Activated naive CD4-positive, alpha-beta T cell treated with anti-CD3 and anti-CD28 coated beads for 36 hours (primary cell): ENCODE measurements at regions not wholly inside any gene's neighbourhood (a gene's known extent, or its start where the extent isn't known, plus 50 kb on each side); places are given as distances from the start of the nearest gene placed in this dataset.
"Not testable (repeated sequence)": the region's sequence is repeated elsewhere in the genome, so short reads cannot be mapped to it uniquely, and the experiment has no call there.

Experiments
- CTCF ChIA-PET: fragments of 350-600 bp; sonication (Branson Sonifier 250); formaldehyde crosslinking; loops from one replicate; lab custom pipeline; 2021; ENCODE audit warnings: antibody characterized with exemption; lab: Charles Lee
- DNase-seq: peaks from one replicate; pipeline ENCODE4 v3.0.0-alpha.2; 2020
- H3K27ac Mint-ChIP-seq: one replicate; pipeline ENCODE4 v1.8.0; 2021; ENCODE audit warnings: mild to moderate bottlenecking, mixed read lengths
- H3K27me3 Mint-ChIP-seq: one replicate; pipeline ENCODE4 v1.8.0; 2021; ENCODE audit warnings: low read depth, mixed read lengths
- H3K36me3 Mint-ChIP-seq: one replicate; pipeline ENCODE4 v1.8.0; 2021; ENCODE audit warnings: low read depth, mixed read lengths
- H3K4me1 Mint-ChIP-seq: one replicate; pipeline ENCODE4 v1.8.0; 2021; ENCODE audit warnings: low read depth, mixed read lengths
- H3K4me3 Mint-ChIP-seq: one replicate; pipeline ENCODE4 v1.8.0; 2021; ENCODE audit warnings: mild to moderate bottlenecking, moderate library complexity, mixed read lengths
- H3K9me3 Mint-ChIP-seq: one replicate; pipeline ENCODE4 v1.8.0; 2021; ENCODE audit warnings: mixed read lengths
- intact Hi-C: fragments of 100-400 bp; cut with micrococcal nuclease; formaldehyde crosslinking; loops from one replicate; pipeline ENCODE4 v1.15.1; 2023

DNA sequence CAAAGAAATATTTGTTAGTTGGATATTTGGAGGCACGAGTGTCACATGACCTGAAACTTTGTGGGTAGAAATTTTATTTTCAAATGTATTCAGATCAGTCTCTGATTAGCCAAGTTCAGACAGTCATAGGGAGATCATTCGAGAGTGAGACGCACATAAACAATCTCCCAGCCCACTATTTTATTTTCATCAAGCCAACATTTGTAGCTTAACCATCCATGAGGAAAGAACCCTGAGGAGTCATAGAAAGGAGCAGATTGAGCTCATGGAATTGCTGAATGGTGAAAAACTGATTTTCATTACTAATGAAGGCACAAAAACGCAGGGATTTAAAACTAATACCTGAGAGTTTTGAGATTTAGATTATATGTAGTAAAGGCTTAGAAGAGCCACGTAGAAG lies 548.7 kb downstream of the NSUN3 start:
- CTCF ChIA-PET: no interaction called here
- H3K27me3 Mint-ChIP-seq: no peaks in the 10 kb centered on the region
- H3K36me3 Mint-ChIP-seq: no peaks in the 10 kb centered on the region
- H3K4me3 Mint-ChIP-seq: no peak overlapping the region
- no peaks in the 10 kb centered on the region for H3K4me1 Mint-ChIP-seq
- no peak for DNase-seq
- H3K9me3 Mint-ChIP-seq: peaks cover 3% of the 10 kb centered on the region
- no peak overlapping the region for H3K27ac Mint-ChIP-seq
- intact Hi-C loops: no loop called here

DNA sequence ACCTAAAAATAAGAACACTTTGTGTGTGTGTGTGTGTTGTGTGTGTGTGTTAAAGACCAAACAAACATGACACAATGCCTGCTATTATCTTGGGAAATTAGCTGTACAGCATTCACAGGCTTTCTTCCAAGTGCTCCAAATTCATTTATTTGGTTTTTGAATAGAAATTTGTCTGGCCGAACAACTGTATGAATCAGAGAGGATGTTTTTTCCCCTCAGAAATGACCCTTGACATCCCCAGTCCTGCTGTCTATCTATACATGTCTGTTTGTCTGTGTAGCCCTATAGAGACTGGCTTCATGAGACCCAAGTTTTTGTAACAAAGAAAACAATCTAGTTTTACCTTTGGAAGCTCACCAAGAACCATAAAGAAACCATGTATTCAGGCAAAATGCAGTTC lies 549.8 kb downstream of the NSUN3 start:
- H3K27me3 Mint-ChIP-seq: no peaks in the 10 kb centered on the region
- H3K9me3 Mint-ChIP-seq: peaks cover 7% of the 10 kb centered on the region
- H3K4me1 Mint-ChIP-seq: no peaks in the 10 kb centered on the region
- H3K4me3 Mint-ChIP-seq: no peak overlapping the region
- intact Hi-C loops: no loop called here
- DNase-seq: no peak
- no peak overlapping the region for H3K27ac Mint-ChIP-seq
- H3K36me3 Mint-ChIP-seq: no peaks in the 10 kb centered on the region
- CTCF ChIA-PET: no interaction called here

- no peaks in the 10 kb centered on the region for H3K27me3 Mint-ChIP-seq
- H3K4me3 Mint-ChIP-seq: no peak overlapping the region
- H3K36me3 Mint-ChIP-seq: no peaks in the 10 kb centered on the region
- CTCF ChIA-PET: interaction anchor here (1.1 kb wide), 1 partner anchor 100 kb away, joined by 3 read pairs; no protein-coding TSS in a partner anchor
- no peaks in the 10 kb centered on the region for H3K4me1 Mint-ChIP-seq
- DNase-seq: no peak
- H3K27ac Mint-ChIP-seq: no peak overlapping the region
- H3K9me3 Mint-ChIP-seq: peaks cover 4% of the 10 kb centered on the region
- intact Hi-C loops: no loop called here
These were observed 551.3 kb downstream of the NSUN3 start for GRCh38 chr3:94614192-94614591.

DNA sequence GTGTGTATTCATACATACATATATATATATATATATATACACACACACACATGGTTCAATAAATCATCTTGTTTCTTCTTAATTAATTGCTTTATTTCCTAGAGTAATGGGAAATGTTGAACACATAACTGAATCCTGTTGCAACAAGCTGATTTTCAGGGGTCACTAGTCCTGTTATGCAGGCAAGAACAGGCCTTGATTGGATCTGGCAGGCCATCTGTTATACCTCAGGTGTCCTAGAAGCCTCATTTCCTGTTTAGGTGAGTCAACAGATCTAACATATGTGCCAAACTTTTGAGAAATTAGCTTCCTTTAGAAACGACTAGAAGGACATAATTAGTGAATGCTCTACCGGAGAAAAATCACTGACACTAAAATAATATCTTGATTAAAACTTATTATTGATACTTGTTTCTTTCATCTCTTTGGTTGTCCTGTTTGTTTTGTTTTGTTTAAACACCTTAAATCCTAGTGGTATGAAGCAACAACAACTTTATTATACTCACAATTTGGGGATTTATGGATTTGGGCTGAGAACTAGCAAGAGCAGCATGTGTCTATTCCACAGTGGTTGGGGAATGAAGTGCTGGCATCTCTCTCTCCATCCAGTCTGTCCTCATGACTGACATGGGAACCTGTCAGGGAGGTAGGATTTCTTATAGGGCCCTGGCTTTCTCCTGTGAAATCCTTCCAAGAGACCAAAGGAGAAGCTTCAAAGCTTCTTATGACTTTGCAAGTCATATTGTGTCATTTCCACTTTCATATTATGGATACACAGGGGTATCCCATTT lies 552.6 kb downstream of the NSUN3 start:
- no peaks in the 10 kb centered on the region for H3K36me3 Mint-ChIP-seq

GRCh38 chr3:94616833-94617232 lies 554.0 kb downstream of the NSUN3 start:
- Mint-ChIP-seq H3K27me3 (no peaks in the 10 kb centered on the region), H3K36me3 (no peaks in the 10 kb centered on the region), H3K4me1 (no peaks in the 10 kb centered on the region), H3K9me3 (peaks cover 4% of the 10 kb centered on the region), H3K4me3 (no peak overlapping the region), H3K27ac (no peak overlapping the region)
- DNase-seq: no peak
- intact Hi-C loops: no loop called here
- CTCF ChIA-PET: no interaction called here

More for the DNA sequence above, 552.6 kb downstream of the NSUN3 start:
- H3K4me3 Mint-ChIP-seq: no peak overlapping the region
- CTCF ChIA-PET: no interaction called here
- H3K4me1 Mint-ChIP-seq: no peaks in the 10 kb centered on the region
- no peak overlapping the region for H3K27ac Mint-ChIP-seq
- intact Hi-C loops: no loop called here
- no peak for DNase-seq
- peaks cover 4% of the 10 kb centered on the region for H3K9me3 Mint-ChIP-seq
- no peaks in the 10 kb centered on the region for H3K27me3 Mint-ChIP-seq

DNA sequence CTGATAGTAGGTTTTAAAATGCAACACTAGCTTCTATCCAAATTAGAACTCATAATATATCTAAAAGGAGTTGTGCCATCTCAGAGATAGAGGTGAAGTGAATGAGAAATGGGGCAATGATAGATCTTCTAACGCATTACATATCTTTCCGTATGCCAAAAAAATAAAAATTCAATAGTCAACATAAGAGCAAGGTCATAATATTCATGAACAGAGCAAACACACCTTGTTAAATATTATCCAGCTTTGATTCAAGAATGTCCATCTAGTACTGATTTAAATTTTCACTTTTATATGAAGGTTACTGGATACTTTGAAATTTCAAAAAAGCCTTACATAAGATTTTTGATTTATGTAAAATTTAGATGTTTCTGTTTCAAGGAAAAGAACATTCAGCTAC lies 554.5 kb downstream of the NSUN3 start:
- no peak for DNase-seq
- H3K4me1 Mint-ChIP-seq: no peaks in the 10 kb centered on the region
- H3K27ac Mint-ChIP-seq: no peak overlapping the region
- no peaks in the 10 kb centered on the region for H3K27me3 Mint-ChIP-seq
- H3K36me3 Mint-ChIP-seq: no peaks in the 10 kb centered on the region
- intact Hi-C loops: no loop called here
- CTCF ChIA-PET: no interaction called here
- peaks cover 4% of the 10 kb centered on the region for H3K9me3 Mint-ChIP-seq
- no peak overlapping the region for H3K4me3 Mint-ChIP-seq

DNA sequence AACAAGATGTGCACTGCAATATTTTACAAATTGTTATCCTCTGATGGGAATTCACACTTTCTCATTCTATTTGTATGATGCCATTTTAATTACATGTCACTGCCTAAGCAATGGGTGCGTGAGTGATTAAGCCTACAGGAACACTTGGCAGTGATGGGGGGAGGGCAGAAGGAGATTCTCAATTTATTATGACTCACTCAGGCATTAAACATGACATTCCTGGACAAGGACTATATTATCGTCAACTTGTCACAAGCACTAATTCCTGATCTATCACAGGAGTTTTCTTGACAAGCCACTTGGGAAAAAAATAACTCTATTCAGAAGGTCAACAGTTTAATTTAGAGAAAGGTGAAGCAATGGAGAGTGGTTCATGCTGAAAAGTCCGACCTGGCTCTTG lies 556.8 kb downstream of the NSUN3 start:
- no peak overlapping the region for H3K4me3 Mint-ChIP-seq
- no peak overlapping the region for H3K27ac Mint-ChIP-seq
- no peak for DNase-seq
- H3K36me3 Mint-ChIP-seq: no peaks in the 10 kb centered on the region
- intact Hi-C loops: no loop called here
- H3K4me1 Mint-ChIP-seq: no peaks in the 10 kb centered on the region
- peaks cover 4% of the 10 kb centered on the region for H3K9me3 Mint-ChIP-seq
- H3K27me3 Mint-ChIP-seq: no peaks in the 10 kb centered on the region
- CTCF ChIA-PET: no interaction called here

DNA sequence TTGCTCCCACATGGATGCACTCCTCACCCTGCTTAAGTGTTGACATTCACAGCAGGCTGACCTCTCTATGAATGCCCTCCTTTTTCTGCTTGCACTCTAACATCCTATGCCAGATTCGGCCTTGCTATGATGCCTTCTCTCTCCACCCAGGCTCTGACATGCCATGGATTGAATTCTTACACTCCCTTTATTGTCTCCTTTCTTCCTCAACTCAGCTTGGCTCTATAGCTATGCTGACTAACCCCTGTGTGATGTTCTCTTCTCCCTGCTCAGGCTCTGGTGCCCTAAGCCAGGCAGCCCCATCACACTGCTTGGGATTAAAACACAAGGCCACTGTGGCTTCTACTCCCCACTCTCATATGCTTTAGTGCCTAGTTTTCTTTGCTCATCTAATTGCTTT lies 563.7 kb downstream of the NSUN3 start:
- Mint-ChIP-seq H3K4me1 (no peaks in the 10 kb centered on the region), H3K36me3 (no peaks in the 10 kb centered on the region), H3K9me3 (peaks cover 1% of the 10 kb centered on the region), H3K27ac (no peak overlapping the region), H3K27me3 (no peaks in the 10 kb centered on the region), H3K4me3 (no peak overlapping the region)
- no peak for DNase-seq
- intact Hi-C loops: no loop called here
- CTCF ChIA-PET: no interaction called here

- Mint-ChIP-seq H3K36me3 (no peaks in the 10 kb centered on the region), H3K4me1 (no peaks in the 10 kb centered on the region), H3K9me3 (peaks cover 1% of the 10 kb centered on the region), H3K27ac (no peak overlapping the region), H3K27me3 (no peaks in the 10 kb centered on the region), H3K4me3 (no peak overlapping the region)
- CTCF ChIA-PET: no interaction called here
- no peak for DNase-seq
- intact Hi-C loops: no loop called here
These were observed 564.8 kb downstream of the NSUN3 start for GRCh38 chr3:94627689-94628088.

- H3K27me3 Mint-ChIP-seq: no peaks in the 10 kb centered on the region
- no peaks in the 10 kb centered on the region for H3K36me3 Mint-ChIP-seq
- no peak overlapping the region for H3K4me3 Mint-ChIP-seq
- no peak overlapping the region for H3K27ac Mint-ChIP-seq
- H3K4me1 Mint-ChIP-seq: no peaks in the 10 kb centered on the region
- H3K9me3 Mint-ChIP-seq: peaks cover 7% of the 10 kb centered on the region
- CTCF ChIA-PET: no interaction called here
- intact Hi-C loops: no loop called here
- DNase-seq: no peak
These were observed 580.5 kb downstream of the NSUN3 start for GRCh38 chr3:94643400-94643799.

- no peak for DNase-seq
- no peak overlapping the region for H3K4me3 Mint-ChIP-seq
- intact Hi-C loops: no loop called here
- CTCF ChIA-PET: no interaction called here
- no peaks in the 10 kb centered on the region for H3K27me3 Mint-ChIP-seq
- H3K4me1 Mint-ChIP-seq: no peaks in the 10 kb centered on the region
- no peak overlapping the region for H3K27ac Mint-ChIP-seq
- H3K9me3 Mint-ChIP-seq: peaks cover 10% of the 10 kb centered on the region
- H3K36me3 Mint-ChIP-seq: no peaks in the 10 kb centered on the region
These were observed 582.9 kb downstream of the NSUN3 start for GRCh38 chr3:94645790-94646189.

- H3K4me3 Mint-ChIP-seq: no peak overlapping the region
- H3K27me3 Mint-ChIP-seq: no peaks in the 10 kb centered on the region
- H3K4me1 Mint-ChIP-seq: no peaks in the 10 kb centered on the region
- peaks cover 10% of the 10 kb centered on the region for H3K9me3 Mint-ChIP-seq
- no peaks in the 10 kb centered on the region for H3K36me3 Mint-ChIP-seq
- intact Hi-C loops: no loop called here
- H3K27ac Mint-ChIP-seq: no peak overlapping the region
- CTCF ChIA-PET: no interaction called here
- no peak for DNase-seq
These were observed 584.3 kb downstream of the NSUN3 start for GRCh38 chr3:94647131-94647530.

- intact Hi-C loops, DNase-seq, H3K4me3 Mint-ChIP-seq, H3K27ac Mint-ChIP-seq, CTCF ChIA-PET, H3K4me1 Mint-ChIP-seq, H3K36me3 Mint-ChIP-seq, H3K27me3 Mint-ChIP-seq: not testable (repeated sequence)
- peaks cover 17% of the 10 kb centered on the region for H3K9me3 Mint-ChIP-seq
These were observed 585.7 kb downstream of the NSUN3 start for GRCh38 chr3:94648270-94649180.
